Brain microvascular endothelial cell (primary cell): ENCODE measurements at regions not wholly inside any gene's neighbourhood (a gene's known extent, or its start where the extent isn't known, plus 50 kb on each side); places are given as distances from the start of the nearest gene placed in this dataset.

Experiments used
- DNase-seq: peaks from one replicate; pipeline ENCODE4 v3.0.0-alpha.2; 2020
- H3K27ac ChIP-seq: fragments of 250-450 bp; sonication (Bioruptor Pico); 2 replicates; pipeline ENCODE4 v1.5.1; 2020; ENCODE audit warnings: mild to moderate bottlenecking, moderate library complexity
- H3K27me3 ChIP-seq: fragments of 250-450 bp; sonication (Bioruptor Pico); replicated peaks from 2 replicates; pipeline ENCODE4 v1.5.1; 2020; ENCODE audit warnings: mild to moderate bottlenecking
- H3K36me3 ChIP-seq: fragments of 250-450 bp; sonication (Bioruptor Pico); replicated peaks from 2 replicates; pipeline ENCODE4 v1.5.1; 2020; ENCODE audit warnings: mild to moderate bottlenecking
- H3K4me3 ChIP-seq: 2 replicates; pipeline ENCODE4 v1.5.1; 2011; ENCODE audit warnings: low read depth, mild to moderate bottlenecking, control low read depth, low read length, moderate library complexity
- CTCF ChIP-seq: IDR thresholded peaks from 2 replicates; pipeline ENCODE4 v1.5.1; 2011; ENCODE audit warnings: low read depth, mild to moderate bottlenecking, moderate library complexity, low read length, control low read depth, inconsistent platforms; ENCODE audit errors: missing control alignments
- in situ Hi-C: cut with HindIII; loops from 2 replicates; pipeline ENCODE4 v1.10.0; 2017; ENCODE audit warnings: low sequenced_read_pairs, low pct_ligation_motif_present

GRCh38 chr13:74978591-74978990 is 503.4 kb downstream of the TBC1D4 start:
- Histone ChIP-seq H3K36me3 (no peaks in the 10 kb centered on the region), H3K27ac (no peak overlapping the region), H3K27me3 (no peaks in the 10 kb centered on the region), H3K4me3 (no peak overlapping the region)
- in situ Hi-C loops = no loop called here
- no peak for TF ChIP-seq CTCF
- no peak for DNase-seq

- Histone ChIP-seq H3K27ac (no peak overlapping the region), H3K4me3 (no peak overlapping the region), H3K27me3 (no peaks in the 10 kb centered on the region), H3K36me3 (no peaks in the 10 kb centered on the region)
- no peak for DNase-seq
- TF ChIP-seq CTCF = no peak
- in situ Hi-C loops = no loop called here
Observed at GRCh38 chr13:74977498-74977897, 504.5 kb downstream of the TBC1D4 start.

GRCh38 chr13:74975111-74975510 is 506.9 kb downstream of the TBC1D4 start:
- in situ Hi-C loops = no loop called here
- no peak overlapping the region for H3K27ac ChIP-seq
- DNase-seq = no peak
- no peaks in the 10 kb centered on the region for H3K27me3 ChIP-seq
- TF ChIP-seq CTCF = no peak
- no peak overlapping the region for H3K4me3 ChIP-seq
- no peaks in the 10 kb centered on the region for H3K36me3 ChIP-seq

GRCh38 chr13:74973935-74974879 is 507.8 kb downstream of the TBC1D4 start:
- in situ Hi-C loops = no loop called here
- TF ChIP-seq CTCF = no peak
- Histone ChIP-seq H3K27me3 (no peaks in the 10 kb centered on the region), H3K4me3 (no peak overlapping the region), H3K27ac (no peak overlapping the region), H3K36me3 (no peaks in the 10 kb centered on the region)
- no peak for DNase-seq

- in situ Hi-C loops = no loop called here
- no peak for DNase-seq
- Histone ChIP-seq H3K27ac (no peak overlapping the region), H3K27me3 (no peaks in the 10 kb centered on the region), H3K36me3 (no peaks in the 10 kb centered on the region), H3K4me3 (no peak overlapping the region)
- TF ChIP-seq CTCF = no peak
Observed at GRCh38 chr13:74969419-74969818, 512.5 kb downstream of the TBC1D4 start.

- H3K36me3 ChIP-seq = no peaks in the 10 kb centered on the region
- TF ChIP-seq CTCF = no peak
- H3K27me3 ChIP-seq = no peaks in the 10 kb centered on the region
- no peak overlapping the region for H3K27ac ChIP-seq
- H3K4me3 ChIP-seq = no peak overlapping the region
- DNase-seq = peak; percentile 50
- in situ Hi-C loops = no loop called here
Observed at GRCh38 chr13:74966814-74967424, 515.0 kb downstream of the TBC1D4 start.
